Neuronal stem cell (in vitro differentiated cells): ENCODE measurements at regions not wholly inside any gene's neighbourhood (a gene's known extent, or its start where the extent isn't known, plus 50 kb on each side); places are given as distances from the start of the nearest gene placed in this dataset.

Source experiments
- DNase-seq: peaks from one replicate; pipeline ENCODE4 v3.0.0-alpha.2; 2013; ENCODE audit warnings: low spot score
- H2AFZ ChIP-seq: one replicate; pipeline ENCODE4 v1.6.1; 2013; ENCODE audit warnings: mild to moderate bottlenecking, low read length, inconsistent platforms
- H2AK5ac ChIP-seq: 2 replicates; pipeline ENCODE4 v1.6.1; 2013; ENCODE audit warnings: low read depth, mild to moderate bottlenecking, inconsistent platforms, low read length, moderate library complexity, mixed read lengths
- H2BK120ac ChIP-seq: 2 replicates; pipeline ENCODE4 v1.6.1; 2013; ENCODE audit warnings: low read depth, mild to moderate bottlenecking, inconsistent platforms, low read length, moderate library complexity, mixed read lengths
- H2BK12ac ChIP-seq: one replicate; pipeline ENCODE4 v1.6.1; 2013; ENCODE audit warnings: low read length, inconsistent platforms
- H2BK15ac ChIP-seq: 2 replicates; pipeline ENCODE4 v1.6.1; 2013; ENCODE audit warnings: mild to moderate bottlenecking, low read length, inconsistent platforms, mixed read lengths
- H2BK5ac ChIP-seq: one replicate; pipeline ENCODE4 v1.6.1; 2013; ENCODE audit warnings: inconsistent platforms, mild to moderate bottlenecking, low read length, moderate library complexity
- H3K14ac ChIP-seq: one replicate; pipeline ENCODE4 v1.6.1; 2013; ENCODE audit warnings: low read length, inconsistent platforms
- H3K18ac ChIP-seq: 2 replicates; pipeline ENCODE4 v1.6.1; 2013; ENCODE audit warnings: low read length, inconsistent platforms
- H3K23ac ChIP-seq: 2 replicates; pipeline ENCODE4 v1.6.1; 2013; ENCODE audit warnings: low read depth, mild to moderate bottlenecking, mixed read lengths, low read length, inconsistent platforms; ENCODE audit not compliant: poor library complexity
- H3K27ac ChIP-seq: replicated peaks from 3 replicates; pipeline ENCODE4 v1.5.1; 2013; ENCODE audit warnings: low read length, inconsistent platforms
- H3K27me3 ChIP-seq, 3 experiments: 2 replicates each; pipeline ENCODE4 v1.6.1; 2013; ENCODE audit warnings: low read length in 3 of 3, mild to moderate bottlenecking in 2 of 3, inconsistent platforms in 1 of 3, low read depth in 1 of 3, mixed read lengths in 1 of 3, moderate library complexity in 1 of 3; ENCODE audit not compliant: control insufficient read depth in 3 of 3, insufficient read depth in 3 of 3
- H3K36me3 ChIP-seq, 2 donors: replicated peaks in 1 of 2; 2 replicates each; pipeline ENCODE4 v1.6.1; 2013; ENCODE audit warnings: low read length in 2 of 2; ENCODE audit not compliant: control insufficient read depth in 2 of 2, insufficient read depth in 2 of 2
- H3K4ac ChIP-seq: 2 replicates; pipeline ENCODE4 v1.6.1; 2013; ENCODE audit warnings: inconsistent platforms, mild to moderate bottlenecking, low read length, moderate library complexity
- H3K4me1 ChIP-seq, 2 donors: 1 replicate in 1 of 2; 2 replicates in 1 of 2; pipeline ENCODE4 v1.6.1; 2013; ENCODE audit warnings: low read length in 2 of 2, low read depth in 1 of 2; ENCODE audit not compliant: control insufficient read depth in 2 of 2, insufficient read depth in 1 of 2
- H3K4me2 ChIP-seq: one replicate; pipeline ENCODE4 v1.6.1; 2013; ENCODE audit warnings: mild to moderate bottlenecking, low read length, inconsistent platforms; ENCODE audit not compliant: insufficient read depth, poor library complexity, severe bottlenecking
- H3K4me3 ChIP-seq, 2 donors: 2 replicates each; pipeline ENCODE4 v1.5.1; 2013; ENCODE audit warnings: low read length in 2 of 2, mild to moderate bottlenecking in 2 of 2, inconsistent platforms in 1 of 2, moderate library complexity in 1 of 2
- H3K79me1 ChIP-seq: one replicate; pipeline ENCODE4 v1.6.1; 2013; ENCODE audit warnings: low read depth, mild to moderate bottlenecking, inconsistent platforms, low read length, moderate library complexity
- H3K9ac ChIP-seq: one replicate; pipeline ENCODE4 v1.6.1; 2013; ENCODE audit warnings: mild to moderate bottlenecking, low read depth, low read length, inconsistent platforms; ENCODE audit not compliant: poor library complexity
- H3K9me3 ChIP-seq, 2 donors: replicated peaks in 1 of 2; 2 replicates each; pipeline versions ENCODE3 to v1.6.1; 2013; ENCODE audit warnings: low read length in 2 of 2, mild to moderate bottlenecking in 2 of 2, inconsistent platforms in 1 of 2, low read depth in 1 of 2, mixed read lengths in 1 of 2, moderate library complexity in 1 of 2; ENCODE audit not compliant: control insufficient read depth in 2 of 2, insufficient read depth in 1 of 2
- H4K8ac ChIP-seq: one replicate; pipeline ENCODE4 v1.6.1; 2013; ENCODE audit warnings: low read depth, mild to moderate bottlenecking, inconsistent platforms, low read length, moderate library complexity
- H4K91ac ChIP-seq: one replicate; pipeline ENCODE4 v1.6.1; 2013; ENCODE audit warnings: low read length, low read depth, mild to moderate bottlenecking, inconsistent platforms; ENCODE audit not compliant: poor library complexity
- WGBS, 2 donors: extraction: QIAGEN DNeasy Blood & Tissue Kit; methylation state at CpG; one replicate each; pipeline ENCODE4 v1.1.7; 2013; ENCODE audit warnings: missing lambda C conversion rate in 2 of 2, mixed read lengths in 1 of 2; ENCODE audit not compliant: insufficient read length in 2 of 2, insufficient replicate concordance in 1 of 2; ENCODE audit errors: extremely low coverage in 2 of 2; 5-methylcytosine and 5-hydroxymethylcytosine counted together

GRCh38 chr6:132076452-132076851, 125.3 kb upstream of the CCN2 start:
- H4K8ac ChIP-seq = no peak overlapping the region
- H3K36me3 ChIP-seq = no peaks in the 10 kb centered on the region
- H3K27ac ChIP-seq = no peak overlapping the region
- H3K18ac ChIP-seq = no peak overlapping the region
- H3K4me3 ChIP-seq = no peak overlapping the region
- H2BK5ac ChIP-seq = no peak overlapping the region
- no peak overlapping the region for H2BK12ac ChIP-seq
- H3K27me3 ChIP-seq = no peaks in the 10 kb centered on the region
- no CpG with 5 or more reads among the region's 3 CpGs for WGBS, 2 donors
- no peak overlapping the region for H3K4ac ChIP-seq
- no peaks in the 10 kb centered on the region for H3K79me1 ChIP-seq
- H2BK15ac ChIP-seq = no peak overlapping the region
- no peaks in the 10 kb centered on the region for H3K4me1 ChIP-seq
- H2BK120ac ChIP-seq = no peak overlapping the region
- no peak overlapping the region for H3K14ac ChIP-seq
- no peak overlapping the region for H3K23ac ChIP-seq
- peaks cover 0 to 3% of the 10 kb centered on the region in 2 donors for H3K9me3 ChIP-seq
- no peak overlapping the region for H2AK5ac ChIP-seq
- no peak overlapping the region for H3K4me2 ChIP-seq
- no peak for DNase-seq
- H2AFZ ChIP-seq = no peak overlapping the region
- no peak overlapping the region for H4K91ac ChIP-seq
- H3K9ac ChIP-seq = peak overlapping the region; percentile 44

- Histone ChIP-seq H3K14ac (no peak overlapping the region), H4K91ac (no peak overlapping the region), H2BK12ac (no peak overlapping the region), H3K9ac (no peak overlapping the region), H3K36me3 (no peaks in the 10 kb centered on the region), H4K8ac (no peak overlapping the region), H3K4ac (no peak overlapping the region), H3K79me1 (peaks cover 2% of the 10 kb centered on the region), H3K4me3 (no peak overlapping the region), H2BK15ac (no peak overlapping the region), H2BK5ac (no peak overlapping the region), H3K27me3 (no peaks in the 10 kb centered on the region), H3K4me1 (peaks cover 0 to 3% of the 10 kb centered on the region in 2 donors), H3K27ac (no peak overlapping the region), H3K9me3 (no peaks in the 10 kb centered on the region), H3K18ac (no peak overlapping the region), H2AFZ (no peak overlapping the region), H2BK120ac (no peak overlapping the region), H3K23ac (no peak overlapping the region), H3K4me2 (no peak overlapping the region), H2AK5ac (no peak overlapping the region)
- no CpG with 5 or more reads among the region's 1 CpG for WGBS, 2 donors
- no peak for DNase-seq
Measured at GRCh38 chr6:132072831-132073230, 121.7 kb upstream of the CCN2 start.

GRCh38 chr6:132072271-132072670, 121.1 kb upstream of the CCN2 start:
- H2AK5ac ChIP-seq = no peak overlapping the region
- H2BK120ac ChIP-seq = no peak overlapping the region
- H2BK5ac ChIP-seq = no peak overlapping the region
- H2AFZ ChIP-seq = no peak overlapping the region
- DNase-seq = no peak
- no peaks in the 10 kb centered on the region for H3K36me3 ChIP-seq
- peaks cover 0 to 3% of the 10 kb centered on the region in 2 donors for H3K4me1 ChIP-seq
- H3K27me3 ChIP-seq = no peaks in the 10 kb centered on the region
- H4K8ac ChIP-seq = no peak overlapping the region
- H3K18ac ChIP-seq = no peak overlapping the region
- H3K14ac ChIP-seq = no peak overlapping the region
- H2BK15ac ChIP-seq = no peak overlapping the region
- H3K9me3 ChIP-seq = no peaks in the 10 kb centered on the region
- H3K27ac ChIP-seq = no peak overlapping the region
- no CpG with 5 or more reads among the region's 2 CpGs for WGBS, 2 donors
- no peak overlapping the region for H3K9ac ChIP-seq
- peaks cover 2% of the 10 kb centered on the region for H3K79me1 ChIP-seq
- H3K4me3 ChIP-seq = no peak overlapping the region
- no peak overlapping the region for H4K91ac ChIP-seq
- no peak overlapping the region for H3K4ac ChIP-seq
- H2BK12ac ChIP-seq = no peak overlapping the region
- no peak overlapping the region for H3K4me2 ChIP-seq
- no peak overlapping the region for H3K23ac ChIP-seq

GRCh38 chr6:132070356-132070755, 119.2 kb upstream of the CCN2 start:
- no peak overlapping the region for H3K27ac ChIP-seq
- H3K4me1 ChIP-seq = peaks cover 0 to 3% of the 10 kb centered on the region in 2 donors
- no peak overlapping the region for H2BK120ac ChIP-seq
- no peak overlapping the region for H3K4ac ChIP-seq
- no peak overlapping the region for H2AFZ ChIP-seq
- no peak overlapping the region for H2BK15ac ChIP-seq
- H3K36me3 ChIP-seq = no peaks in the 10 kb centered on the region
- DNase-seq = no peak
- no peaks in the 10 kb centered on the region for H3K9me3 ChIP-seq
- no peak overlapping the region for H3K14ac ChIP-seq
- H3K79me1 ChIP-seq = peaks cover 2% of the 10 kb centered on the region
- H3K4me3 ChIP-seq = no peak overlapping the region
- no peak overlapping the region for H2AK5ac ChIP-seq
- WGBS, 2 donors = no CpG with 5 or more reads among the region's 1 CpG
- H4K8ac ChIP-seq = no peak overlapping the region
- H3K23ac ChIP-seq = no peak overlapping the region
- H2BK5ac ChIP-seq = no peak overlapping the region
- H4K91ac ChIP-seq = no peak overlapping the region
- no peak overlapping the region for H3K18ac ChIP-seq
- H3K9ac ChIP-seq = no peak overlapping the region
- H2BK12ac ChIP-seq = no peak overlapping the region
- H3K4me2 ChIP-seq = no peak overlapping the region
- H3K27me3 ChIP-seq = no peaks in the 10 kb centered on the region
